Heart right ventricle (tissue), 16 donors: ENCODE measurements at regions not wholly inside any gene's neighbourhood (a gene's known extent, or its start where the extent isn't known, plus 50 kb on each side); places are given as distances from the start of the nearest gene placed in this dataset.

ENCODE experiments used
- ATAC-seq, 8 donors: fragments of 200-7000 bp; cut with Tn5 transposase; one replicate each; pipeline ENCODE4 v1.9.1; 2020; ENCODE audit warnings: mild to moderate bottlenecking in 8 of 8, moderate library complexity in 8 of 8, moderate number of reproducible peaks in 1 of 8
- DNase-seq, 2 donors: peaks; one replicate each; pipeline ENCODE4 v3.0.0-alpha.2; 2020
- H3K27ac ChIP-seq, 10 donors: fragments of 200-600 bp; sonication (generic) in 2 of 10; one replicate each; pipeline versions ENCODE4 v1.5.0 to v1.8.0; 2020 to 2022; ENCODE audit warnings: mild to moderate bottlenecking in 3 of 10
- H3K27me3 ChIP-seq, 7 donors: fragments of 200-600 bp; one replicate each; pipeline ENCODE4 v1.8.0; 2021 to 2022; ENCODE audit warnings: mild to moderate bottlenecking in 2 of 7
- H3K36me3 ChIP-seq, 9 donors: fragments of 200-600 bp; sonication (generic) in 1 of 9; one replicate each; pipeline versions ENCODE4 v1.5.0 to v1.8.0; 2020 to 2022; ENCODE audit warnings: mild to moderate bottlenecking in 2 of 9
- H3K4me1 ChIP-seq, 9 donors: fragments of 200-600 bp; sonication (generic) in 1 of 9; one replicate each; pipeline versions ENCODE4 v1.5.0 to v1.8.0; 2020 to 2022; ENCODE audit warnings: mild to moderate bottlenecking in 4 of 9
- H3K4me3 ChIP-seq, 10 donors: fragments of 200-600 bp; sonication (generic) in 2 of 10; one replicate each; pipeline versions ENCODE4 v1.5.0 to v1.8.0; 2020 to 2022; ENCODE audit warnings: mild to moderate bottlenecking in 7 of 10, moderate library complexity in 2 of 10
- H3K9me3 ChIP-seq, 11 donors: fragments of 200-600 bp in 10 of 11; sonication (generic) in 2 of 11; one replicate each; pipeline versions ENCODE4 v1.5.0 to v1.8.0; 2013 to 2022; ENCODE audit warnings: mild to moderate bottlenecking in 2 of 11, control low read depth in 1 of 11, moderate library complexity in 1 of 11
- WGBS, 2 donors: extraction: QIAGEN DNeasy Blood & Tissue Kit; methylation state at CpG; one replicate each; pipeline ENCODE4 v1.1.7; 2013; ENCODE audit warnings: inconsistent platforms in 1 of 2; 5-methylcytosine and 5-hydroxymethylcytosine counted together
- intact Hi-C, 10 donors: fragments of 100-400 bp; cut with DNase I; formaldehyde crosslinking; loops; one replicate each; pipeline versions ENCODE4 v1.11.1 to v1.14.2; 2022
- TF ChIP-seq, protein P1 (sequence below), 9 donors: fragments of 200-600 bp; sonication (generic) in 2 of 9; IDR thresholded peaks; one replicate each; pipeline versions ENCODE4 v1.5.0 to v1.8.0; 2021 to 2022; ENCODE audit warnings: antibody characterized with exemption in 9 of 9, mild to moderate bottlenecking in 5 of 9, moderate library complexity in 1 of 9
- donor health status: Arrhythmogenic right ventricular cardiomyopathy.
- donor health status: ischemic (EF 13 %, LVEDD 7.1; RV severe dilation, severe dysfunction).
- donor health status: healthy with polysubstance abuse.
- donor health status: DM: no; HTN: yes; CAD: no.
- donor health status: DM: no; HTN: no; CAD: no.
- donor health status: ischemic (EF 25% LVEDD 6.9; RV normal size, moderate dysfunction).
- donor health status: ischemic (EF 25% LVEDD 5.7; RV mildly dilated, moderate dysfunction).
- donor health status: healthy.
- donor health status: DM: yes; HTN: yes; CAD: no.
- donor health status: Ischemic cardiomyopathy.
- donor health status: ischemic (EF 35%, LVEDD 5.7; RV mildly dilated, moderate dysfunction).
- donor health status: nonischemic (EF 11% LVEDD 7.7; RV severe dilation, severe dysfunction).
- donor health status: DM: yes; HTN: yes; CAD: no.
- donor health status: PGD.
- donor health status: ischemic (EF 29% LVEDD 5.4; RV normal size, mild dysfunction).
- donor health status: nonischemic (EF 23%, LVEDD 6.1; RV moderate dilation, normal function).

DNA sequence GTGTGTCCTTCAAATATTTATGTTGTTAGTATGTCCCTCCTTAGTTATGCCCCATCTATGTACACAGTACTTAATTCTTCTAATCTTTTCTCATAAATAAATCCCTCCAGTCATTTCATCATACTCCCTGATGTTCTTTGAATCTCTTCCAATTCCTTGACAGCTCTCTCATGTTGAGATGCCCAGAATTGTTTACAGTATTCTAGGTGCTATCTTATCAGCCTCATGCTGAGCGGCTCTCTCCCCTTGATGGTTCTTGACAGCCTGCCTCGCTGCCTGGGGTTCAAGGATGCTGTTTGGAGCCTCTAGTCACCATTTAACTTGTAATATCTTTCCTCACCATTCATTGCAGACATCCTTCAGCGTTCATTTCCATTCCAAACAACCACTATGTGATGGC, 799.2 kb downstream of the BRINP1 start:
- H3K27me3 ChIP-seq, result no peaks in the 10 kb centered on the region
- intact Hi-C loops, result loop anchor here in 1 of 10 donors (10.0 kb wide), 1 partner anchor 935 kb away; no protein-coding TSS in a partner anchor
- no peaks in the 10 kb centered on the region for H3K36me3 ChIP-seq
- TF ChIP-seq, protein P1, sequence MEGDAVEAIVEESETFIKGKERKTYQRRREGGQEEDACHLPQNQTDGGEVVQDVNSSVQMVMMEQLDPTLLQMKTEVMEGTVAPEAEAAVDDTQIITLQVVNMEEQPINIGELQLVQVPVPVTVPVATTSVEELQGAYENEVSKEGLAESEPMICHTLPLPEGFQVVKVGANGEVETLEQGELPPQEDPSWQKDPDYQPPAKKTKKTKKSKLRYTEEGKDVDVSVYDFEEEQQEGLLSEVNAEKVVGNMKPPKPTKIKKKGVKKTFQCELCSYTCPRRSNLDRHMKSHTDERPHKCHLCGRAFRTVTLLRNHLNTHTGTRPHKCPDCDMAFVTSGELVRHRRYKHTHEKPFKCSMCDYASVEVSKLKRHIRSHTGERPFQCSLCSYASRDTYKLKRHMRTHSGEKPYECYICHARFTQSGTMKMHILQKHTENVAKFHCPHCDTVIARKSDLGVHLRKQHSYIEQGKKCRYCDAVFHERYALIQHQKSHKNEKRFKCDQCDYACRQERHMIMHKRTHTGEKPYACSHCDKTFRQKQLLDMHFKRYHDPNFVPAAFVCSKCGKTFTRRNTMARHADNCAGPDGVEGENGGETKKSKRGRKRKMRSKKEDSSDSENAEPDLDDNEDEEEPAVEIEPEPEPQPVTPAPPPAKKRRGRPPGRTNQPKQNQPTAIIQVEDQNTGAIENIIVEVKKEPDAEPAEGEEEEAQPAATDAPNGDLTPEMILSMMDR (IDR thresholded peaks at IDR 0.05), result no peak
- H3K4me1 ChIP-seq, result no peaks in the 10 kb centered on the region
- no peaks in the 10 kb centered on the region for H3K9me3 ChIP-seq
- no peak overlapping the region for H3K27ac ChIP-seq
- no peak overlapping the region for H3K4me3 ChIP-seq
- DNase-seq (no peak), ATAC-seq (no peak)
- 7 to 18% methylated on average over 3 of the region's 3 CpGs for WGBS, 2 donors

GRCh38 chr9:118575341-118576070, 793.7 kb downstream of the BRINP1 start:
- no peak for DNase-seq
- no peaks in the 10 kb centered on the region for H3K27me3 ChIP-seq
- TF ChIP-seq, protein P1 (IDR thresholded peaks at IDR 0.05), result no peak
- intact Hi-C loops, result loop anchor here in 1 of 10 donors (10.0 kb wide), 1 partner anchor 941 kb away; no protein-coding TSS in a partner anchor
- H3K9me3 ChIP-seq, result peaks cover 0 to 21% (median 5%) of the 10 kb centered on the region in 11 donors
- no peak overlapping the region for H3K27ac ChIP-seq
- ATAC-seq, result no peak
- no peak overlapping the region for H3K4me3 ChIP-seq
- H3K36me3 ChIP-seq, result no peaks in the 10 kb centered on the region
- no peaks in the 10 kb centered on the region for H3K4me1 ChIP-seq
- WGBS, 2 donors, result 42 to 65% methylated on average over 2 of the region's 2 CpGs

DNA sequence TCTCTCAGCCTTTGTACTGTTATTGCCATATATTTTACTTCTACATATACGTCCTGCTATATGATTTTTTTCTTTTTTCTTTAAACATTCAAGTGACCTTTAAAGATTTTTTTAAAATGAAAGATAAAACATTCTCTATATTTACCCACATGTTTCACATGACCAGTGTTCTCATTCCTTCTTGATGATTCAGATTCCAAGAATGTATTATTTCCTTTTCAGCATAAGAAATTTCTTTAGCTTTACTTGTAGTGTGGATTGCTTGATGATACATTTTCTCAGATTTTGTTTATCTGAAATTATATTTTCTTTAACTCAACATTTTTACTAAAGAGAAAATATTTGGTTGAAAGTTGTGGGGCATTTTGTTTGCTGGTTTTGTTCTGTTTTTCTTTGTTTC, 792.1 kb downstream of the BRINP1 start:
- Histone ChIP-seq H3K4me3 (no peak overlapping the region), H3K9me3 (peaks cover 0 to 21% (median 5%) of the 10 kb centered on the region in 11 donors), H3K36me3 (no peaks in the 10 kb centered on the region), H3K27ac (no peak overlapping the region), H3K4me1 (no peaks in the 10 kb centered on the region), H3K27me3 (no peaks in the 10 kb centered on the region)
- TF ChIP-seq, protein P1 (IDR thresholded peaks at IDR 0.05), result no peak
- 46 to 52% methylated on average over 1 of the region's 1 CpG for WGBS, 2 donors
- intact Hi-C loops, result loop anchor here in 1 of 10 donors (10.0 kb wide), 1 partner anchor 942 kb away; no protein-coding TSS in a partner anchor
- ATAC-seq, result no peak
- DNase-seq, result no peak

DNA sequence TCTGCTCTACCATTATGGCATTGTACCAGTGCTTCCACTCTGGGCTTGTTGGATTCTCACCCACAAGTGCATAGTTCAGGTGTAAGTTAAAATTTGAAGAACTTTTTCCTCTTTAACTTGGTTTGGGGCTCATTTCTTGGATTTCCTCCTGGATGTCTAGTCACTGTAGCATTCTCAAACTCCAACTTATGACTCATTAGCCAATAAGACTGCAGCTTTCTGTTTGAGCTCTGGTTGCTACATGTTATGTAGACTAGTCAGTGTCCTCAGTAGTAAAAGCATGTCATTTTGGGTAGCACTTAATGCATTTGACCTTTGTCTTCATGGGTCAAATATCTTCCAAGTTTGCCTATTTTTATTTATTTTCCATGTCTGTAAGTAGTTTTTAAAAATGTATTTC, 790.8 kb downstream of the BRINP1 start:
- TF ChIP-seq, protein P1 (IDR thresholded peaks at IDR 0.05), result no peak
- no peak for ATAC-seq
- Histone ChIP-seq H3K4me3 (no peak overlapping the region), H3K36me3 (no peaks in the 10 kb centered on the region), H3K27ac (no peak overlapping the region), H3K9me3 (peaks cover 0 to 21% (median 5%) of the 10 kb centered on the region in 11 donors), H3K4me1 (no peaks in the 10 kb centered on the region), H3K27me3 (no peaks in the 10 kb centered on the region)
- no peak for DNase-seq
- intact Hi-C loops, result loop anchor here in 1 of 10 donors (10.0 kb wide), 1 partner anchor 944 kb away; no protein-coding TSS in a partner anchor
